ENCODE measurements at regions not wholly inside any gene's neighbourhood (a gene's known extent, or its start where the extent isn't known, plus 50 kb on each side); places are given as distances from the start of the nearest gene placed in this dataset.

DNA sequence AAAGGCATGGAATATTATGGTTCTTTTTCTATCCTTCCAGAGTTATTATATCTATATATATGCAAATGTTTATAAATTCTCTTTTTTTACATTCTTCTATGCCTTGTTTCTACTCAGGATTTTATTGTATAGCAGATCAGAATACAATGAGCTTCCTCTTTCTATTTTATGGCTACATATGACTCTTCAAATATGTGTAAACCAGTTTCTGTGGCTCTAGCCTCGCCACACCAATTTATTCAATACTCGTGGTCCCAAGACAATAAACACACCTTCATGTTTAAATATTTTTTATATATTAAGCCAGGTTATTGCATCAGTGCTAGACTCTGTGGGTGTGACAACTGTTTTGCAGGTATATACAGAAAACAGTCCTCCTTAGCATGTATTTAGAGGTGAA, 237.5 kb upstream of the MKLN1 start:
- Histone ChIP-seq H3K4me1 (ENCODE audit: control insufficient read depth in 1 of 2, insufficient read depth in 2 of 2, low read length in 2 of 2) (peaks cover 0 to 7% of the 10 kb centered on the region in 2 experiments; a peak in 1 of 4 replicates), H3K27ac (ENCODE audit: low read depth, low read length) (no peak overlapping the region), H3K9ac (ENCODE audit: low read length) (no peak overlapping the region), H3K4me2 (ENCODE audit: low read length) (no peak overlapping the region), H3K27me3 (ENCODE audit: insufficient read depth, low read length) (no peaks in the 10 kb centered on the region), H3K9me3 (ENCODE audit: control insufficient read depth in 1 of 2, insufficient read depth in 1 of 2, low read depth in 1 of 2, low read length in 2 of 2) (no peaks in the 10 kb centered on the region), H3K9me2 (ENCODE audit: insufficient read depth) (no peaks in the 10 kb centered on the region), H3K4me3 (replicated peaks in 1 of 2; ENCODE audit: low read depth in 1 of 2, low read length in 2 of 2) (no peak overlapping the region), H2AFZ (ENCODE audit: low read depth, low read length, poor library complexity, severe bottlenecking) (no peak overlapping the region), H3K36me3 (ENCODE audit: control insufficient read depth in 1 of 2, insufficient read depth in 2 of 2, low read length in 2 of 2) (no peaks in the 10 kb centered on the region), H3K79me2 (ENCODE audit: insufficient read depth, low read length) (peaks cover 57% of the 10 kb centered on the region), H4K20me1 (ENCODE audit: insufficient read depth) (no peaks in the 10 kb centered on the region)
- ChIA-PET POLR2A (no interaction called here), CTCF (no interaction called here), RAD21 (ENCODE audit: low non-redundant PET in 1 of 2, low total read pairs in 2 of 2, uncharacterized antibody in 2 of 2, unreplicated experiment in 2 of 2) (interaction anchor here in 1 of 2 experiments (0.6 kb wide), 1 partner anchor 157 kb away, joined by 4 read pairs; no protein-coding TSS in a partner anchor)
- no TSS peak for BruUV-seq (replicated peaks)
- DNase-seq (ENCODE audit: low read depth, low spot score) = no peak
- intact Hi-C loops (cut with micrococcal nuclease) = no loop called here
- no peak for ATAC-seq
- TF ChIP-seq CBX3 (IDR thresholded peaks at IDR 0.05; ENCODE audit: low read depth) (no peak), ZFX (IDR thresholded peaks at IDR 0.05) (no peak), CEBPB (IDR thresholded peaks at IDR 0.05; ENCODE audit: low read depth) (no peak), SRF (IDR thresholded peaks at IDR 0.05; ENCODE audit: low read depth) (no peak), FOSL1 (IDR thresholded peaks at IDR 0.05; ENCODE audit: low read depth) (no peak), ELF1 (IDR thresholded peaks at IDR 0.05; ENCODE audit: borderline replicate concordance, low read depth) (no peak), EZH2 (IDR thresholded peaks at IDR 0.05) (no peak), ZNF274 (IDR thresholded peaks at IDR 0.05; ENCODE audit: low read depth, low read length) (no peak), SP1 (IDR thresholded peaks at IDR 0.05; ENCODE audit: low read depth) (no peak), POLR2AphosphoS5 (IDR thresholded peaks at IDR 0.05; ENCODE audit: low read depth, low read length) (no peak), SIN3A (IDR thresholded peaks at IDR 0.05; ENCODE audit: low read depth) (no peak), JUND (IDR thresholded peaks at IDR 0.05) (no peak), YY1 (IDR thresholded peaks at IDR 0.05; ENCODE audit: extremely low read depth, insufficient replicate concordance, low read depth, low read length) (no peak), EZH2phosphoT487 (IDR thresholded peaks at IDR 0.05; ENCODE audit: borderline replicate concordance) (no peak)
- TF ChIP-seq, protein P1, sequence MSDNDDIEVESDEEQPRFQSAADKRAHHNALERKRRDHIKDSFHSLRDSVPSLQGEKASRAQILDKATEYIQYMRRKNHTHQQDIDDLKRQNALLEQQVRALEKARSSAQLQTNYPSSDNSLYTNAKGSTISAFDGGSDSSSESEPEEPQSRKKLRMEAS (IDR thresholded peaks at IDR 0.05) = no peak
- TF ChIP-seq, protein P2, sequence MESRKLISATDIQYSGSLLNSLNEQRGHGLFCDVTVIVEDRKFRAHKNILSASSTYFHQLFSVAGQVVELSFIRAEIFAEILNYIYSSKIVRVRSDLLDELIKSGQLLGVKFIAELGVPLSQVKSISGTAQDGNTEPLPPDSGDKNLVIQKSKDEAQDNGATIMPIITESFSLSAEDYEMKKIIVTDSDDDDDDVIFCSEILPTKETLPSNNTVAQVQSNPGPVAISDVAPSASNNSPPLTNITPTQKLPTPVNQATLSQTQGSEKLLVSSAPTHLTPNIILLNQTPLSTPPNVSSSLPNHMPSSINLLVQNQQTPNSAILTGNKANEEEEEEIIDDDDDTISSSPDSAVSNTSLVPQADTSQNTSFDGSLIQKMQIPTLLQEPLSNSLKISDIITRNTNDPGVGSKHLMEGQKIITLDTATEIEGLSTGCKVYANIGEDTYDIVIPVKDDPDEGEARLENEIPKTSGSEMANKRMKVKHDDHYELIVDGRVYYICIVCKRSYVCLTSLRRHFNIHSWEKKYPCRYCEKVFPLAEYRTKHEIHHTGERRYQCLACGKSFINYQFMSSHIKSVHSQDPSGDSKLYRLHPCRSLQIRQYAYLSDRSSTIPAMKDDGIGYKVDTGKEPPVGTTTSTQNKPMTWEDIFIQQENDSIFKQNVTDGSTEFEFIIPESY (IDR thresholded peaks at IDR 0.05; ENCODE audit: extremely low read depth, insufficient replicate concordance, low read length) = no peak
- TF ChIP-seq, protein P3, sequence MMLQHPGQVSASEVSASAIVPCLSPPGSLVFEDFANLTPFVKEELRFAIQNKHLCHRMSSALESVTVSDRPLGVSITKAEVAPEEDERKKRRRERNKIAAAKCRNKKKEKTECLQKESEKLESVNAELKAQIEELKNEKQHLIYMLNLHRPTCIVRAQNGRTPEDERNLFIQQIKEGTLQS (IDR thresholded peaks at IDR 0.05) = no peak
- TF ChIP-seq, protein P4, sequence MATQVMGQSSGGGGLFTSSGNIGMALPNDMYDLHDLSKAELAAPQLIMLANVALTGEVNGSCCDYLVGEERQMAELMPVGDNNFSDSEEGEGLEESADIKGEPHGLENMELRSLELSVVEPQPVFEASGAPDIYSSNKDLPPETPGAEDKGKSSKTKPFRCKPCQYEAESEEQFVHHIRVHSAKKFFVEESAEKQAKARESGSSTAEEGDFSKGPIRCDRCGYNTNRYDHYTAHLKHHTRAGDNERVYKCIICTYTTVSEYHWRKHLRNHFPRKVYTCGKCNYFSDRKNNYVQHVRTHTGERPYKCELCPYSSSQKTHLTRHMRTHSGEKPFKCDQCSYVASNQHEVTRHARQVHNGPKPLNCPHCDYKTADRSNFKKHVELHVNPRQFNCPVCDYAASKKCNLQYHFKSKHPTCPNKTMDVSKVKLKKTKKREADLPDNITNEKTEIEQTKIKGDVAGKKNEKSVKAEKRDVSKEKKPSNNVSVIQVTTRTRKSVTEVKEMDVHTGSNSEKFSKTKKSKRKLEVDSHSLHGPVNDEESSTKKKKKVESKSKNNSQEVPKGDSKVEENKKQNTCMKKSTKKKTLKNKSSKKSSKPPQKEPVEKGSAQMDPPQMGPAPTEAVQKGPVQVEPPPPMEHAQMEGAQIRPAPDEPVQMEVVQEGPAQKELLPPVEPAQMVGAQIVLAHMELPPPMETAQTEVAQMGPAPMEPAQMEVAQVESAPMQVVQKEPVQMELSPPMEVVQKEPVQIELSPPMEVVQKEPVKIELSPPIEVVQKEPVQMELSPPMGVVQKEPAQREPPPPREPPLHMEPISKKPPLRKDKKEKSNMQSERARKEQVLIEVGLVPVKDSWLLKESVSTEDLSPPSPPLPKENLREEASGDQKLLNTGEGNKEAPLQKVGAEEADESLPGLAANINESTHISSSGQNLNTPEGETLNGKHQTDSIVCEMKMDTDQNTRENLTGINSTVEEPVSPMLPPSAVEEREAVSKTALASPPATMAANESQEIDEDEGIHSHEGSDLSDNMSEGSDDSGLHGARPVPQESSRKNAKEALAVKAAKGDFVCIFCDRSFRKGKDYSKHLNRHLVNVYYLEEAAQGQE (IDR thresholded peaks at IDR 0.05; ENCODE audit: low read depth) = no peak
- TF ChIP-seq, protein P5, sequence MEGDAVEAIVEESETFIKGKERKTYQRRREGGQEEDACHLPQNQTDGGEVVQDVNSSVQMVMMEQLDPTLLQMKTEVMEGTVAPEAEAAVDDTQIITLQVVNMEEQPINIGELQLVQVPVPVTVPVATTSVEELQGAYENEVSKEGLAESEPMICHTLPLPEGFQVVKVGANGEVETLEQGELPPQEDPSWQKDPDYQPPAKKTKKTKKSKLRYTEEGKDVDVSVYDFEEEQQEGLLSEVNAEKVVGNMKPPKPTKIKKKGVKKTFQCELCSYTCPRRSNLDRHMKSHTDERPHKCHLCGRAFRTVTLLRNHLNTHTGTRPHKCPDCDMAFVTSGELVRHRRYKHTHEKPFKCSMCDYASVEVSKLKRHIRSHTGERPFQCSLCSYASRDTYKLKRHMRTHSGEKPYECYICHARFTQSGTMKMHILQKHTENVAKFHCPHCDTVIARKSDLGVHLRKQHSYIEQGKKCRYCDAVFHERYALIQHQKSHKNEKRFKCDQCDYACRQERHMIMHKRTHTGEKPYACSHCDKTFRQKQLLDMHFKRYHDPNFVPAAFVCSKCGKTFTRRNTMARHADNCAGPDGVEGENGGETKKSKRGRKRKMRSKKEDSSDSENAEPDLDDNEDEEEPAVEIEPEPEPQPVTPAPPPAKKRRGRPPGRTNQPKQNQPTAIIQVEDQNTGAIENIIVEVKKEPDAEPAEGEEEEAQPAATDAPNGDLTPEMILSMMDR (IDR thresholded peaks at IDR 0.05 in 2 of 3, conservative IDR thresholded peaks at IDR 0.05 in 1 of 3; ENCODE audit: borderline replicate concordance in 1 of 3, insufficient read depth in 1 of 3, low read depth in 2 of 3, low read length in 2 of 3) = no peak
